GM13977 (cell line): ENCODE measurements at regions not wholly inside any gene's neighbourhood (a gene's known extent, or its start where the extent isn't known, plus 50 kb on each side); places are given as distances from the start of the nearest gene placed in this dataset.

Source experiments
- DNase-seq: peaks from one replicate; pipeline ENCODE4 v3.0.0; 2012; ENCODE audit warnings: low spot score
- CTCF ChIP-seq: IDR thresholded peaks from 2 replicates; pipeline ENCODE4 v1.5.1; 2012; ENCODE audit warnings: mild to moderate bottlenecking, control low read depth; ENCODE audit not compliant: insufficient read depth; ENCODE audit errors: extremely low read depth, missing control alignments
- in situ Hi-C: fragments of 300-500 bp; cut with MboI; formaldehyde crosslinking; loops from one replicate; pipeline ENCODE4 v1.12.0; 2022; ENCODE audit warnings: low sequenced_read_pairs, low pct_unique_long_range_greater_than_20kb, mixed read lengths, inconsistent platforms; ENCODE audit not compliant: unreplicated experiment

- in situ Hi-C loops: no loop called here
- TF ChIP-seq CTCF: no peak
- no peak for DNase-seq
These were observed 262.5 kb downstream of the MED10 start for GRCh38 chr5:6115852-6116251.

- no peak for TF ChIP-seq CTCF
- DNase-seq: no peak
- in situ Hi-C loops: no loop called here
These were observed 265.8 kb downstream of the MED10 start for GRCh38 chr5:6112538-6112937.

- no peak for TF ChIP-seq CTCF
- in situ Hi-C loops: no loop called here
- no peak for DNase-seq
These were observed 266.2 kb downstream of the MED10 start for GRCh38 chr5:6112125-6112524.

GRCh38 chr5:6111131-6111530 lies 267.2 kb downstream of the MED10 start:
- in situ Hi-C loops: no loop called here
- no peak for TF ChIP-seq CTCF
- DNase-seq: no peak

GRCh38 chr5:6110441-6111005 lies 267.8 kb downstream of the MED10 start:
- no peak for DNase-seq
- TF ChIP-seq CTCF: no peak
- in situ Hi-C loops: no loop called here

- in situ Hi-C loops: no loop called here
- DNase-seq: no peak
- TF ChIP-seq CTCF: no peak
These were observed 269.1 kb downstream of the MED10 start for GRCh38 chr5:6108981-6109825.
